ENCODE measurements at regions not wholly inside any gene's neighbourhood (a gene's known extent, or its start where the extent isn't known, plus 50 kb on each side); places are given as distances from the start of the nearest gene placed in this dataset.

DNA sequence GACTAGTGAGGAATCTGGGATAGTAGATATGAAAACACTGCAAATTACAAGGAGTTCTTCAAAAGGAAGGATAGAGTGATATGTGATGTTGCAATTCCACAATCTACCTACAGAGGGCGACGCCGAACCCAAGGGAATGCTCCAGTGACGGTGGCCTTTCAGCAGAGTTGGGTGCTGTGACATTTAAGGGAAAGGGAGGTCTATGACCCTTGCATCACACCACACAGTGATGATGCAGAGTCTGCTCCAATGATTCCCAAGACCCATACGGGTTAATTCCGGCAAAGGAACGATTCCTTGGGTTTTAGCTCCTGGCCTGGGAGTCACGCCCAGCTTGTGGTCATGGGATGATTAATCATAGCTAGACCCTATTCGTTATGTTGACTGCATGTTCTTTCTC, 123.0 kb upstream of the IGSF21 start:
- TF ChIP-seq POLR2A (IDR thresholded peaks at IDR 0.05; ENCODE audit: low read depth, low read length) (no peak), POLR2AphosphoS5 (IDR thresholded peaks at IDR 0.05; ENCODE audit: low read depth, low read length) (no peak), TAF1 (IDR thresholded peaks at IDR 0.05; ENCODE audit: low read depth, low read length) (no peak)
